ENCODE measurements at regions not wholly inside any gene's neighbourhood (a gene's known extent, or its start where the extent isn't known, plus 50 kb on each side); places are given as distances from the start of the nearest gene placed in this dataset.
"Not testable (repeated sequence)": the region's sequence is repeated elsewhere in the genome, so short reads cannot be mapped to it uniquely, and the experiment has no call there.

DNA sequence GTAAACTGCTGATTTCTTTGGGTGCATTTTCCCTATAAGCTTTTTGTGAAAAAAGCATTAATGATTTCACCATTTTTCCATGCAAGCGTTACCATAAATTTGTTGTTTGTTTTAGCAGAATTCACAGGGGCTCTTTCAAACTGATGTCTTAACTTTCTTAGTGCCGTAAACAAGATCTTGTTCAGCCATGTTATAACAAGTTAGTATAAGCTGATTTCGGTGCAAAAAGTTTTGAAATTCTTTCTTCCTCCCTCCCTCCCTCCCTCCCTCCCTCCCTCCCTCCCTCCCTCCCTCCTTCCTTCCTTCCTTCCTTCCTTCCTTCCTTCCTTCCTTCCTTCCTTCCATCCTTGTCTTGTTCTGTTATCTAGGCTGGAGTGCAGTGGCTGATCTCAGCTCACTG is 71.7 kb upstream of the CHORDC1 start:
- Histone ChIP-seq H3K4me1 (no peaks in the 10 kb centered on the region), H3K4me3 (no peak overlapping the region), H3K36me3 (no peaks in the 10 kb centered on the region), H3K9me3 (no peaks in the 10 kb centered on the region), H3K27ac (replicated peaks in 1 of 4) (no peak overlapping the region), H3K27me3 (no peaks in the 10 kb centered on the region)
- TF ChIP-seq POLR2AphosphoS5 (IDR thresholded peaks at IDR 0.05), result no peak
- TF ChIP-seq, protein P1, sequence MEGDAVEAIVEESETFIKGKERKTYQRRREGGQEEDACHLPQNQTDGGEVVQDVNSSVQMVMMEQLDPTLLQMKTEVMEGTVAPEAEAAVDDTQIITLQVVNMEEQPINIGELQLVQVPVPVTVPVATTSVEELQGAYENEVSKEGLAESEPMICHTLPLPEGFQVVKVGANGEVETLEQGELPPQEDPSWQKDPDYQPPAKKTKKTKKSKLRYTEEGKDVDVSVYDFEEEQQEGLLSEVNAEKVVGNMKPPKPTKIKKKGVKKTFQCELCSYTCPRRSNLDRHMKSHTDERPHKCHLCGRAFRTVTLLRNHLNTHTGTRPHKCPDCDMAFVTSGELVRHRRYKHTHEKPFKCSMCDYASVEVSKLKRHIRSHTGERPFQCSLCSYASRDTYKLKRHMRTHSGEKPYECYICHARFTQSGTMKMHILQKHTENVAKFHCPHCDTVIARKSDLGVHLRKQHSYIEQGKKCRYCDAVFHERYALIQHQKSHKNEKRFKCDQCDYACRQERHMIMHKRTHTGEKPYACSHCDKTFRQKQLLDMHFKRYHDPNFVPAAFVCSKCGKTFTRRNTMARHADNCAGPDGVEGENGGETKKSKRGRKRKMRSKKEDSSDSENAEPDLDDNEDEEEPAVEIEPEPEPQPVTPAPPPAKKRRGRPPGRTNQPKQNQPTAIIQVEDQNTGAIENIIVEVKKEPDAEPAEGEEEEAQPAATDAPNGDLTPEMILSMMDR (IDR thresholded peaks at IDR 0.05), result no peak
- TF ChIP-seq POLR2A (IDR thresholded peaks at IDR 0.05; ENCODE audit: low read depth), result no peak
- TF ChIP-seq EP300 (IDR thresholded peaks at IDR 0.05), result no peak
- no peak for DNase-seq (ENCODE audit: extremely low spot score)
- intact Hi-C loops (cut with DNase I), result no loop called here
- 93% methylated on average over 3 of the region's 3 CpGs for WGBS

DNA sequence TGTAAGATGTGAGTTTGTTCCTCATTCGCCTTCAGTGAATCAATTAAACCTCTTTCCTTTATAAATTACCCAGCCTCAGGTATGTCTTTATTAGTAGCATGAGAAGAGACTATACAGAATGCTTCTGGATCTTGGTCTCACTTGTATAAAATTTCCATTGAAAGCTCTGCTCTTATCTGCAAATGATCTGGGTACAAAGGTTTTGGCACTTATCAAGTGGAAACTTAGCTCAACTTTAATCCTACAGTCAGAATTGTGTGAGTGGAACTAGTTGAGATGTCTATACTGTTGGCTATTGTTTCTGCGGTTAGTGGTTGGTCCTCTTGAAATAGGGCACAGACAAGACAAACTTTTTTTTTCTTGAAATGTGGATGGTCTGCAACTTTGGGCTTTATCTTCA is 71.2 kb upstream of the CHORDC1 start:
- Histone ChIP-seq H3K27ac (replicated peaks in 1 of 4) (no peak overlapping the region), H3K36me3 (no peaks in the 10 kb centered on the region), H3K9me3 (no peaks in the 10 kb centered on the region), H3K4me1 (no peaks in the 10 kb centered on the region), H3K4me3 (no peak overlapping the region), H3K27me3 (no peaks in the 10 kb centered on the region)
- WGBS, result 92% methylated on average over 2 of the region's 2 CpGs
- no peak for DNase-seq (ENCODE audit: extremely low spot score)
- TF ChIP-seq POLR2AphosphoS5 (IDR thresholded peaks at IDR 0.05) (no peak), POLR2A (IDR thresholded peaks at IDR 0.05; ENCODE audit: low read depth) (no peak), EP300 (IDR thresholded peaks at IDR 0.05) (no peak)
- TF ChIP-seq, protein P1 (IDR thresholded peaks at IDR 0.05), result no peak
- intact Hi-C loops (cut with DNase I), result no loop called here

DNA sequence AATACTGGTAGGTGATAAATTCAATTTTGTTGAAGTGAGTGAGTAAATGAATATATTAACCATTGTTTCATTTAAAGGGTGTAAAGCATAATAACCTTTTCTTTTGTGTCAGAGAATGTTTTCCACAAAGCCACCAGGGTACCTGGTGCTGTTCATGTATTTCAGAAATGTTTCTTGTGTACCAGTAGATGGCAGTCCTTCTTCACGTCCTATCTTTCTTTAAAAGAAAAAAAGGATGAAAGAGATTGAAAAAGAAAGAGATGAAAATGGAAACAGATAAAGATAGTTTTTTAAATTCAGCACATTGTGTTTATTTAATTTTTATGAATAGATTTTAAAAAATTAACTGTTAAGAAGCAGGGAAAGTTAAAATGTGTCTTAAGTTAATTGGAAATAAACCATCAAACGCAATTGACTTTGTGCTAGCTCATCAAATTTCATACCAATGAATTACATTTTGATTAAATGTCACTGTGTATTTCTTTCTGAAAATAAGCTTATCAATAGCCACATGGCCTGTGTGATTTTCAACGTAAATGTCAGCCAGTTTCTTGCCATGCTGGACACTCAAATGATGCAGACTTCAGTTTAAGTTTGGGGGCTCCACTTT is 65.5 kb upstream of the CHORDC1 start:
- TF ChIP-seq POLR2A (IDR thresholded peaks at IDR 0.05; ENCODE audit: low read depth), result no peak
- TF ChIP-seq, protein P1 (IDR thresholded peaks at IDR 0.05), result peak; percentile 44 to 48 (median 45)
- H3K4me1 ChIP-seq, result no peaks in the 10 kb centered on the region
- WGBS, result 50% methylated on average over 3 of the region's 3 CpGs
- no peaks in the 10 kb centered on the region for H3K9me3 ChIP-seq
- no peak overlapping the region for H3K4me3 ChIP-seq
- intact Hi-C loops (cut with DNase I), result no loop called here
- no peaks in the 10 kb centered on the region for H3K27me3 ChIP-seq
- no peaks in the 10 kb centered on the region for H3K36me3 ChIP-seq
- H3K27ac ChIP-seq (replicated peaks in 1 of 4), result no peak overlapping the region
- DNase-seq (ENCODE audit: extremely low spot score), result no peak

DNA sequence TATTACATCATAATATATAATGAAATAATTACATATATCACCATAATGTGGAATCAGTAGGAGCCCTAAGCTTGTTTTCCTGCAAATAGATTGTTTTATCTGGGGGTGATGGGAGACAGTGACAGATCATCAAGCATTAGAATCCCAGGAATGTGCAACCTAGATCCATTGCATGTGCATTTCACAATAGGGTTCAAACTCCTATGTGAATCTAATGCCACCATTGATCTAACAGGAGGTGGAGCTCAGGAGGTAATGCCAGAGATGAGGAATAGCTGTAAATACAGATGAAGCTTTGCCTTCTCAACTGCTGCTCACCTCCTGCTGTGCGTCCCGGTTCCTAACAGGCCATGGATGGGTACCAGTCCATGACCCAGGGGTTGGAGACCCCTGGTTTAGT is 63.8 kb upstream of the CHORDC1 start:
- Histone ChIP-seq H3K27ac (replicated peaks in 1 of 4) (no peak overlapping the region), H3K36me3 (no peaks in the 10 kb centered on the region), H3K27me3 (no peaks in the 10 kb centered on the region), H3K4me1 (no peaks in the 10 kb centered on the region), H3K9me3 (no peaks in the 10 kb centered on the region), H3K4me3 (no peak overlapping the region)
- WGBS, result 97% methylated on average over 2 of the region's 2 CpGs
- DNase-seq (ENCODE audit: extremely low spot score), result no peak
- intact Hi-C loops (cut with DNase I), result no loop called here
- TF ChIP-seq POLR2A (IDR thresholded peaks at IDR 0.05; ENCODE audit: low read depth) (no peak), POLR2AphosphoS5 (IDR thresholded peaks at IDR 0.05) (no peak), EP300 (IDR thresholded peaks at IDR 0.05) (no peak)
- TF ChIP-seq, protein P1 (IDR thresholded peaks at IDR 0.05), result no peak

DNA sequence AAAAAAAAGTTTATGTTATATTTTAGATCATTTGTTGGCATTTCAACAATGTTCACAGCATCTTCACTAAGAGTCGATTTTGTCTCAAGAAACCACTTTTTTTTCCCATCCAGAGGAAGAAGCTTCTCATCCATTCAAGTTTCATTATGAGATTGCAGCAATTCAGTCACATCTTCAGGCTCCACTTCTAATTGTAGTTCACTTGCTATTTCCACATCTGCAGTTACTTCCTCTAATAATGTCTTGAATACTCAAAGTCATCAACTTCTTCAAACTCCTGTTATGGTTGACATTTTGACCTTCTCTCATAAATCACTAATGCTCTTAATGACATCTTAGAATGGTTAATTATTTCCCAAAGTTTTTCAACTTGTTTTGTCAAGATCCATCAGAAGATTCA is 61.3 kb upstream of the CHORDC1 start:
- H3K27ac ChIP-seq (replicated peaks in 1 of 4), result no peak overlapping the region
- intact Hi-C loops (cut with DNase I), result no loop called here
- no peak for DNase-seq (ENCODE audit: extremely low spot score)
- no peaks in the 10 kb centered on the region for H3K9me3 ChIP-seq
- WGBS, result 90% methylated on average over 1 of the region's 1 CpG
- TF ChIP-seq, protein P1 (IDR thresholded peaks at IDR 0.05), result no peak
- TF ChIP-seq POLR2AphosphoS5 (IDR thresholded peaks at IDR 0.05), result no peak
- TF ChIP-seq EP300 (IDR thresholded peaks at IDR 0.05), result no peak
- TF ChIP-seq POLR2A (IDR thresholded peaks at IDR 0.05; ENCODE audit: low read depth), result no peak
- H3K4me3 ChIP-seq, result no peak overlapping the region
- H3K27me3 ChIP-seq, result no peaks in the 10 kb centered on the region
- no peaks in the 10 kb centered on the region for H3K36me3 ChIP-seq
- H3K4me1 ChIP-seq, result no peaks in the 10 kb centered on the region

DNA sequence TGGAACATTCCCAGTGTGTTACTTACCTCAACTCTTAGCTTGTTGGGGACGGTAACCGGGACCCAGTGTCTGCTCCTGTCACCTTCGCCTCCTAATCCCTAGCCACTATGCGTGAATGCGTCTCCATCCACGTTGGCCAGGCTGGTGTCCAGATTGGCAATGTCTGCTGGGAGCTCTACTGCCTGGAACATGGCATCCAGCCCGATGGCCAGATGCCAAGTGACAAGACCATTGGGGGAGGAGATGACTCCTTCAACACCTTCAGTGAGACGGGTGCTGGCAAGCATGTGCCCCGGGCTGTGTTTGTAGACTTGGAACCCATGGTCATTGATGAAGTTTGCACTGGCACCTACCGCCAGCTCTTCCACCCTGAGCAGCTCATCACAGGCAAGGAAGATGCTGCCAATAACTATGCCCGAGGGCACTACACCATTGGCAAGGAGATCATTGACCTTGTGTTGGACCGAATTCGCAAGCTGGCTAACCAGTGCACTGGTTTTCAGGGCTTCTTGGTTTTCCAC is 59.8 kb upstream of the CHORDC1 start:
- intact Hi-C loops (cut with DNase I); H3K27ac ChIP-seq (replicated peaks in 1 of 4); H3K36me3 ChIP-seq; H3K4me1 ChIP-seq; H3K4me3 ChIP-seq; H3K9me3 ChIP-seq; DNase-seq (ENCODE audit: extremely low spot score); H3K27me3 ChIP-seq: not testable (repeated sequence)
- WGBS, result 94% methylated on average over 11 of the region's 13 CpGs
